GM21381 (cell line): ENCODE measurements at regions not wholly inside any gene's neighbourhood (a gene's known extent, or its start where the extent isn't known, plus 50 kb on each side); places are given as distances from the start of the nearest gene placed in this dataset.
"Not testable (repeated sequence)": the region's sequence is repeated elsewhere in the genome, so short reads cannot be mapped to it uniquely, and the experiment has no call there.

Source experiments
- ATAC-seq: cut with Tn5 transposase; IDR thresholded peaks from one replicate; pipeline ENCODE4 v1.9.1; 2021; ENCODE audit warnings: mild to moderate bottlenecking, moderate library complexity; ENCODE audit not compliant: unreplicated experiment

DNA sequence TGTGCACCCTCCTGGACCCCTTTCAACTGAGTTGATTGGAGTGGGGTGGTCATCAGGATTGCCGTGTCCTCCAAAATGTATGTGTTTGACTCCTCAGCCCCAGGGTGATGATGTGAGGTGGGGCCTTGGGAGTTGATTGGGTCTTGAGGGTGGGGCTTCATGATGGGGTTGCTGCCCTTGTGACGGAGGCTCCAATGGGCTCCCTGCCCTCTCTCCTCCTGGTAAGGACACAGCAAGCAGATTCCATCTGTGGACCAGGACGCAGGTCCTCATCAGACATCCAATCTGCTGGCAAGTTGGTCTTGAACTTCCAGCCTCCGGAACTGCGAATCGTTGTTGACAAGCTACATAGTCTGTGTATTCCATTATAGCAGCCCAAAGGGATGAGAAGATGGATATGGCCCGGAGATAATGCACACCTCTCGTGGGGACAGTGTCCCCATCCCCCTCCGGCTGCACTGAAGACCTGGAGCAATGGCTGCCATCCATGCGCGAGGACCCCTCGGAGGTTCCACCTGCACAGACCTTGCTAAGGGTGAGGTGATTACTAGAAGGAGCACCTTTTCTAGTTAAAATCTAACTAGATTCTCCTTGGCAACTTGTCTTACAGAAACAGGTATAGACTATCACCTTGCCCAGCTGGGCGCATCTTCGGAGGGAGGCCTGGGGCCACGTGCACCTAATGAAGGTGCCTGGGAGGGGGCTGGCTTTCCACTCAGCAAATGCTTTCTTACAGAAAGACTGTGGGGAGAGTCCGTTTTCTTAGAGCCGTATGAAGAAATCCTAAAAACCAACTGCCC lies 75.7 kb upstream of the IRX4 start:
- ATAC-seq: no peak

DNA sequence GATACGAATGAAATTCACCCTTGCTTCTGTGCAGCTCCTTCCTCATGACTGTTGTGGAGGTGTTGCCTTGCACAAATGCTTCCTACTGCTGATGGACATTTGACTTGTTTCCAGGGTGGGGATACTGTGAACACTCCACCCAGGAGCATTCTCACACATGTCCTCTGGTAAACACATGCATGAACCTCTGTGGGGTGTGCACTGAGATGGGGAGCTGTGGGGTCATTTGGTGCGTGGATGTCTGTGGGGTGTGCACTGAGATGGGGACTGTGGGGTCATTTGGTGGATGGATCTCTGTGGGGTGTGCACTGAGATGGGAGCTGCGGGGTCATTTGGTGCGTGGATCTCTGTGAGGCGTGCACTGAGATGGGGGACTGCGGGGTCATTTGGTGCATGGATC lies 72.9 kb upstream of the IRX4 start:
- ATAC-seq: no peak

DNA sequence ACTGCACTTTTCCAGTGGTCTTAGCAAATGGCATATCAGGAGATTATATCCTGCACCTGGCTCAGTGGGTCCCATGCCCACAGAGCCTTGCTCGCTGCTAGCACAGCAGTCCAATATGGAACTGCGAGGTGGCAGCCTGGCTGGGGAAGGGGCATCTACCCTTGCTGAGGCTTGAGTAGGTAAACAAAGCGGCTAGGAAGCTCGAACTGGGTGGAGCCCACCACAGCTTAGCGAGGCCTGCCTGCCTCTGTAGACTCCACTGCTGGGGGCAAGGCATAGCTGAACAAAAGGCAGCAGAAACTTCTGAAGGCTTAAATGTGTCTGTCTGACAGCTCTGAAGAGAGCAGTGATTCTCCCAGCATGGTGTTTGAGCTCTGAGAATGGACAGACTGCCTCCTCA lies 71.0 kb upstream of the IRX4 start:
- not testable (repeated sequence) for ATAC-seq

DNA sequence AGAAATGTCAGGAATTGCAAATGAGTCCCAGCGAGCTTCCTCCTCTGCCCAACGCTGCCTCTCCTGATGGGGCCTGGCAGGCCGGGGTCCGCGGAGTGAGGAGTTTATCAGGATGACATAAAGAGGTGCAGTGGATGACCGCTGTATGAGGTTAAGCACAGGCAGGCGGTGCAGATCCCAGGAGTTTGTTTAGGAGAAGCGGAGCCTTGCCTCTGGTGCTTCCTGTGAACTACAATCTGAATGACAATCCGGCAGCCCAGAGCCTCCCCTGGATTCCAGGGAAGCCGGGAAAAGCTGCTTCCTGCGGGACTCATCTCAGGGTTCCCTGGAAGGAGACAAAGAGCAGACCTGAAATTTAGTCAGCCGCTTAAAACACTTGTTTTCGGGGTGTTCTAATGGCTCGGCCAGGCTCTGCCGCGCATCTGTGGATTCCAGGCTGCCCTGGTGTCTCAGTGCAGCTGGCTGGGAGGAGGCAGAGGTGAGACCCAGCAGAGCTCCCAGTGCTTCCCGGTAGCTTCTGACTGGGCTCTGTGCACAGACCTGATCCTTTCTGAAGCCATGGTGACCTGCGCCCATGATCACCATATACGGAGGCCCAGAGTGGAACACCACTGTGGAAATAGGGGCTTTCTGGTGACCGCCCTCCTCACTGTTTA lies 69.8 kb upstream of the IRX4 start:
- ATAC-seq: no peak

DNA sequence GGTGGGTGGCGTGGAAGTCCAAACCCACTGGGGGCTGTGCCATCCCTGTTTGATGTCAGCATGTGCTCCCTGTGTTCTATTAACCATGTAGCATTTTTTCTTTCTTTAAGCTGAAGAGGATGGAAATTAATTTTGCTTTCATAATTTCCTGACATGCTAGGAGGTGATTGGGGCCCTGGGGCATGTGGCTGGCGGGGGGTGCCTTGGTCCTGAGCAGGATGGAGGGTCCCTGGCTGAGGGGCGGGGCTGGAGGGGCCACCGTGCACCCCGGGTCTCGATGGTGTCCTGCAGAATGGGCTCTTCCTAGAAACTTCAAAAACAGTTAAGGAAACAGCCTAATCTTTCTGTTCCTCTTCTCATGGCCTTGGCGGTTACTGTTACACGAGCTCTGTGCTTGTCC lies 69.3 kb upstream of the IRX4 start:
- ATAC-seq: no peak

DNA sequence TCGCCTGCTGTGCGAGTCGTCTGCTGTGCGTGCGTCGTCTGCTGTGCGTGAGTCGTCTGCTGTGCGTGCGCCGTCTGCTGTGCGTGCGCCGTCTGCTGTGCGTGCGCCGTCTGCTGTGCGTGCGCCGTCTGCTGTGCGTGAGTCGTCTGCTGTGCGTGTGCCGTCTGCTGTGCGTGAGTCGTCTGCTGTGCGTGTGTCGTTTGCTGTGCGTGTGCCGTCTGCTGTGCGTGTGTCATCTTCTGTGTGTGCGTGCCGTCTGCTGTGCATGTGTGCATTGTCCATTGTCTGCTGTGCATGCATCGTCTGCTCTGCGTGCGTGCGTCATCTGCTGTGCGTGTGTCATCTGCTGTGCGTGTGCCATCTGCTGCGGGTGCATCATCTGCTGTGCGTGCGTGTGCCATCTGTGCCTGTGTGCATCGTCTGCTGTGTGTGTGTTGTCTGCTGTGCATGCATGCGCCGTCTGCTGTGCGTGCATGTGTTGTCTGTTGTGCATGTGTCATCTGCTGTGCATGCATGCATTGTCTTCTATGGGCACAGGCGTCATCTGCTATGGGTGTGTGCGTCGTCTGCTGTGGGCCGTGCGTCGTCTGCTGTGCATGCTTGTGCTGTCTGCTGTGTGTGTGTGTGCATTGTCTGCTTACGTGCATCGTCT lies 68.6 kb upstream of the IRX4 start:
- no peak for ATAC-seq

DNA sequence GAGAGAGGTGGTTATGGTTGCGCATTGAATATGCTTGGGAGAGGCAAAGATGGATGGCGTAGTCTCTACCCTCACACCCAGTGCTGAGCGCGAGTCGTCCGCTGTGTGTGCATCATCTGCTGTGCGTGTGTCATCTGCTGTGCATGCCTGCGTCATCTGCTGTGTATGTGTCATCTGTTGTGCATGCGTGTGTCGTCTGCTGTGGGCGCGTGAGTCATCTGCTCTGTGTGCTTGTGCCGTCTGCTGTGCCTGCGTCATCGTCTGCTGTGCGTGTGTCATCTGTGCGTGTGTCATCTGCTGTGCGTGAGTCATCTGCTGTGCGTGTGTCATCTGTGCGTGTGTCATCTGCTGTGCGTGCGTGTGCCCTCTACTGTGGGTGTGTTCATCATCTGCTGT lies 68.0 kb upstream of the IRX4 start:
- no peak for ATAC-seq

DNA sequence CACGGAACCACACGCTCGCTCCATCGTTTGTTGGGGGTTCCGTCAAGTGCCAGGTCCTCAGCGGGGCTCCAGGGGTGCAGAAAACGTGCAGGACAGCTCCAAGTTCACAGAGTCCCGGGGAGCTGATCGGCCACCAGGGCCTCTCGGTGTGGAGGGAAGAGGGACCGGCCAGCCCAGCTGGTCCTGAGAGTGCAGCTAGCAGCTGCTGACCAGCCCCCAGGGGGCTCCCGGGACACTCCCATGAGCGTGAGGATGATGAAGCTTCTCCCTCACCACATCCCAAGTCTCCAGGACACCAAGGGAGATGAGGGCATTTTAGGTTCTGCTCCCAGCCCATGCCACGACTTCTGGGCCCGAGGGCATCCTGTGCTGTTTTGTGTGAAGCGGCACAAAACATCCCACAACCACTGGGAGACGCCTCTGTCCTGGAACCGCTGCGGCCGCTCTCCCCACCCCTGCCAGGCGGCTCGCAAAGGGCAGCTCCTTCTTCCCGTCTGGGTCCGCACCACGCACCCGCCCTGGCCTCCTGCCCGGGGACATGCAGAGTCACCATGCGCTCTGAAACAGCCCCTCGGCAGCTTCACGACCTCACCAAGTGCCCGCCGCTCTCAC lies 67.5 kb upstream of the IRX4 start:
- no peak for ATAC-seq

DNA sequence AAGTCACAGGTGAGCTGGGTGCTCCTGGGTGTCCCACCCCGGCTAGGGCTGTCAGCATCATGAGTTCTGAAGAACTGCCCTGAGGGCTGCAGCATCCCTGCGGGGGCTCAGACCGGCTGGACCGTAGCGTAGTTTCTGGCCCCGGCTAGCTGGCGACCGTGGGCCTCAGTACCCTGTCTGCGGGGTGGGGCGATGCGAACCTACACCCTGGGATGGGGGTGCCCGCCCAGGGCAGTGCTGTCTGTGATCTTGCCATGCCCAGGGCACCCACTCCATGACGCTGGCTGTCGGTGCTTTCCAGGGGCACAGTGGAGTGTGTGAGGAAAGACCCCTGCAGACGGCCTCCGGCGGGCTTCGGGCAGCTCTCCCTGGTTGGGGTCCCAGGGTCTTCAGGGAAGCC lies 66.5 kb upstream of the IRX4 start:
- no peak for ATAC-seq

DNA sequence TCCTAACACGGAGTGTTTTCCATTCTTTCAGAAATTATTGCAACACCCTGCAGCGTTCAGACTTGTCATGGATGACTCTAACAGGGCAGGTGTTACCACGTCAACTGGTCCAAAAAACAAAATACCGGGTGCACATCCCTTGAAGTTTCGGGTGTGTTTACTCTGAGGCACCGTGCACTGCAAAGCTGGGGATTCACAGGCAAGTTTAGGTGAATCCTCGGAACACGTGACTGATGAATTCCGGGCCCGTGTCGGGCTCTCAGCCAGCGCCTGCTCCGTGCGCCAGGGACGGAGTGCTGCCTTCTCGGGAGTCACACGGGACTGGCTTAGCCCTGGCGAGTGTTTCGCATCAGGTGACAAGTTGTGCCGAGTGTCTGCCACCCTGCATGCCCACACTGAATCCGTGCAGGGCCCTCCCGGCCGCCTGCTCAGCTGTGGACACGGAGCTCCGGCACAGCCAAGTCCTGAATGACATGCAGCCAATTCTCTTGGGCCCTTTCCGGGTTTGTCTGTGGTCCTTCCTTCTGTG lies 66.0 kb upstream of the IRX4 start:
- ATAC-seq: no peak

DNA sequence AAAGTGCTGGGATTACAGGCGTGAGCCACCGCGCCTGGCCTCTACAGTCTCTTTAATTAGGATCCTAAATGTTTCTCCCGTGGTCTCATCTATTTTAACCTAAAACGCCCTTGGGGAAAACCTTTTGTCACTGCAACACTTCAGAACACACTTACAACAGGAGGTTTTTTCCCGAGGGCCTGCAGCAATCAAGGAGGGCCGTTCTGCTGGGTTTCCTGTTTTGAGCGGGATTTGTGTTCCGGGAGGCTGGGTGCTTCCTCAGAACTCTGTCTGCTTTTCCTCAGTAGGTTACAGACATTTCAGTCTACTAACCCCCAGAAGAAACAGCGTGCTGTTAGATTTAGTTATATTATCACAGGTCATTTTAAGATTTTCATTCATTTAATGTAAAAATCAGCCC lies 65.4 kb upstream of the IRX4 start:
- ATAC-seq: no peak

DNA sequence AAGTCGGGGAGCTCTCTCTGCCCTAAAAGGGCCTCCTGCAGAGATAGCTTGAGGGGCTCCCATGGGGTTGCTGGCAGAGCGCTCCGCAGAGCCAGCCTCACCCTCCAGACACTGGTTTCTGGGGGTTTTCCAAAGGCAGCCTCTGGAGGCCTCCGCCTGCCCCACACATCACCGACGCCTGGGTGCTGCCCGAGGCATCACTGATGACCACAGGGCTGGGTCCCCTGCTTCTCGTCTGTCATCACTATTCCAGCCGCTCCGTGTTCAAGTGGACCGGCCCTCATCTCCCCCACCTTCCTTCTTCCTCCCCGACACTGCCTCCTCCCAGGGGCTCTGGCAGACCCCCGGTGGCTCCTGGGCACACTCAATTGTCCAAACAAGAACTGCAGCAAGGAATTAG lies 64.1 kb upstream of the IRX4 start:
- ATAC-seq: no peak

DNA sequence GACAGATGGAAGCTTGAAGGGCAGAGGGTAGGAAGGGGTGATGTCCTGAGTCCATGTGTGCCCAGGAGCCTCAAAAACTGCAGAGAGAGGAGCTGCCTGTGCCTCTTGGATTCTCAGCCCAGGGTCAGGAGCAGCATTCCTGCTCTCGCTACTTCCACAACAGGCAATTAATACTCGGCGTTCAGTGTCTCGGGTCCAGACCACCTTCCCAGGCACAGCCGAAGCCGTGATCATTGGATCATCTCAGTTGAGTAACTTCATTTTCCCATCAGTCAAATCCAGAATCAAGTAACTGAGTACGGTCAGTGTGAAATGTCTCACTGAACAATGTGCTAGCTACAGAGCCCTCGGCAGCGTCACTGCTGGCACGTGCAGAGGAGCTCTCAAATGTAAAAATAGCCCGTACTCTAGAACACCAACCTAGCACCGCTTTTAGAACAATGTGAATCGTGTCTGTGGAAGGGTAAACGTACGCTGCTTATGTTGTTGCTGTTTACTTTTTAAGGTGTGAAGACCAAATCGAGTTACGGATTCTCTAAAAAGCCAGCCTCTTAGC lies 63.5 kb upstream of the IRX4 start:
- no peak for ATAC-seq

DNA sequence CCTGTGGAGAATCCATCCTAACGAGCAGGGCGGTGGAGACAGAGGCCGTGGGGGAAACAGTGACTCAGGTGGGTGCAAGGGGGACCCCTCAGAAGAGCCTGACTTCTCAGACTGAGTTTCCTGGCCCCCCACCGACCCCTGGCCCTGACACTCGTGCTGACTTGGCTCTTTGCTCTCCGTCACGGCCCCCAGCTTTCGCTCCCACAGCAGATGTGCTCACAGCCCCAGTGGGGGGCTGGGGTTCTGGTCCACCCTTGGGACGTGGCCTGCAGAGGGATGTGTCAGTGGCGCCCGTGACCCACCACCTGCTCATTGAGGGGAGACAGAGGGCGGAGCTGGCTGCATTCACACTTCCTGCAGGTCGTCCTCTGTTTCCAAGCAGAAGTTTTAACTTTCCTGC lies 62.9 kb upstream of the IRX4 start:
- no peak for ATAC-seq

DNA sequence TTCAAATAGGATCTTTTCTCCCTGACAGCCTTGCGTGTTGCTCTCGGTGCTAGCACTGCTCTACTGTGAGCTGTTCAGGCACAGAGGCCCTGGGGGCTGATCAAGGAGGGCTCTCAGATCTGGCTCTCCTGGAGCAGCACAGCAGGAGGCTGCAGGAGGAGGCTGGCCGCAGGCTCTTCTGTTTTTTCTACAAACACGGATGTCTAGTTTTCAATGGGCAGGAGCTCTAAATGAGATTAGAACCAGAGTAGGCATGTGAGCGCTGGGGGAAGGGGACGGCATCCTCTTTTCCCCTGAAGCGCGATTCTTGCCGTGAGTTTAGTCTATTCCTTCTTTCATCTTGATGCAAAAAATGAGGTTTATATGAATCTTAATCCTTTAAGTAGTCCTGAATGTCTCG lies 61.7 kb upstream of the IRX4 start:
- ATAC-seq: no peak

DNA sequence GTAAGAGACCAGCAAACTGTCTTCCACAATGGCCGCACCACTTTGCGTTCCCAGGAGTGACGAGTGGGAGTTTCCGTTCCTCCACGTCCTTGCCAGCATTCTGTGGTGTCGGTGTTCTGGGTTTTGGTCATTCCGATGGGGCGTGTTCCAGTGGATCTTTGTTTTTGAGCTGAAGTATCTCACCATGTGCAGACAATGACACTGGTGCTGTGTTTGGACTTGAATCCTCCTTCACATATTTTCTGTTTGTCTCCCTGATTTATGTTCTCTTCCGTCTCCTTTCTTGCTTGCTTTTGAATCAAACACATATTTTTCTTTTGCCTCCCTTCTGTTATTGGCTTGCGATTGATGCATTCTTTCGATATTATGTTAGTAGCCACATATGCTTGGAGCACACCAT lies 60.8 kb upstream of the IRX4 start:
- no peak for ATAC-seq

DNA sequence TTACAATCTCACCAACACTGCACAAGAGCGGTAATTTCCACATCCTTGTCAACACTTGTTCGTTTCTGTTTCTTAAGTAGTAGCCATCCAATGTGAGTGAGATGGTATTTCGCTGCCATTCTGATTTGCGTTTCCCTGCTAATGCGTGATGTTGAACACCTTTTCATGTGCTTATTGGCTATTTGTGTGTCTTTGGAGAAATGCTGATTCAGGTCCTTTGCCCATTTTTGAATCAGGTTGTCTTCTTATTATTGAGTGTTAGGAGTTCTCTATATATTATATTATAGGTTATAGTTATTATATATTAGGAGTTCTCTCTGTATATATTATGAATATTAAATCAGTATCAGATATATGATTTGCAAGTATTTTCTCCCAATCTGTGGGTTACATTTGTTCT lies 59.9 kb upstream of the IRX4 start:
- no peak for ATAC-seq

DNA sequence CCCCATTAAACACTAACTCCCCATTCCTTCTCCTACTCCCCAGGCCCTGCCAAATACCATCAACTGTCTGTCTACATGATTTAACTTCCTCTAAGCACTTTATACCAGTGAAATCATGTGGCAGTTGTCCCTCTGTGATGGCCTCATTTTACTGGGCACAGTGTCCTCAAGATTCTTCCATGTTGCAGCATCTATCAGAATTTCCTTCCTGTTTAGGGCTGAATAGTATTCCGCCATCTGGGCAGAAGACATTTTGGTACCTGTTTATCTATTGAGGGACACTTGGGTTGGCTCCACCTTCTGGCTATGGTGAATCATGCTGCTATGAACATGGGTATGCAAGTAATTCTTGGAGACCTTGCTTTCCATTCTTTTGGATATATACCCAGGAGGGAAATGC lies 59.4 kb upstream of the IRX4 start:
- ATAC-seq: no peak

DNA sequence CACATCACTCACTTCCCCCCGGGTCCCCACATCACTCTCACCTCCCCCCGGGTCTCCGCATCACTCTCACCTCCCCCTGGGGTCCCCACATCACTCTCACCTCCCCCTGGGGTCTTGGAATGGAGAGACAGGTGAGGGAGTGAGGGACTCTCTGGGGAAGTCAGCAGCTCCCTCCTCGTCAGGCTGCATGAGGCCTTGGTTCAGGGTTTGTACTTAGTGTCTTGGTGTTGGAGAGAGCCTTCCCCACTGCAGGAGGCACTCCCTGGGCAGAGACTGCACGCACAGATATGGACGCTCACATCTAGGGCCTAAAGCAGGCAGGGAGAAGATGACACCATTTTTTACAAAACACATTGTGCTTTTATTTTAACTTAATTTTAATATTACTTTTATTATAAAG lies 56.5 kb upstream of the IRX4 start:
- no peak for ATAC-seq

DNA sequence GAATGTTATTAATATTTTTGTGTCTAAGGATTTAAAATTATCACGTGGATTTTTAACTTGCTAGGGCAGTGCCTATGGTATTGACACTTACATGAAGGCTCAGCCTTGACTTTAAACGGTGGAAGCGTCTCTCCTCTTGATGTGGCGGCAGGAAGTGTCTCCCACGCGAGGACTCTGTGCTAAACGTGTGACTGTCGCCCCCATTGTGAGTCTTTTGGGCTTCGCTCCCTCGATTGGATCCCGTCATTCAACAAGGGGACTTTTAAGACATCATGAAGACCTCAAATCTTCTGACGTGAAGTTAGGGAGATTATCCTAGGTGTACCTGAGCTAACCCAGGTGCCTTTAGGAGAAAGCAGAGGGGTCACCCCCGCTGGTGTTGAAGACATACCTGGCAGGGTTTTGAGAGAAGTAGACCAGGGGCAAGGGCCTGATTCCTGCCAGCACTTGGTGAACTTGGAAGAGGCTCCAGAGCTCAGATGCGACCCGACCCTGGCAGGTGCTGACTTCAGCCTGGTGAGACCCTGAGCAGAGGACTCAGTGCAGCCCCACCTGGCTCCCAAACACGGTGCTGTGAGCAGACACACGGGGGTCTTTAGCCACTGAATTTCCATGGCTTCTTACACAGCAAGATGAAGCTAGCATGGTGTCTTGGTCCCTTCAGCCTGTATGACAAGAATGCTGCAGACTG lies 55.7 kb upstream of the IRX4 start:
- no peak for ATAC-seq

DNA sequence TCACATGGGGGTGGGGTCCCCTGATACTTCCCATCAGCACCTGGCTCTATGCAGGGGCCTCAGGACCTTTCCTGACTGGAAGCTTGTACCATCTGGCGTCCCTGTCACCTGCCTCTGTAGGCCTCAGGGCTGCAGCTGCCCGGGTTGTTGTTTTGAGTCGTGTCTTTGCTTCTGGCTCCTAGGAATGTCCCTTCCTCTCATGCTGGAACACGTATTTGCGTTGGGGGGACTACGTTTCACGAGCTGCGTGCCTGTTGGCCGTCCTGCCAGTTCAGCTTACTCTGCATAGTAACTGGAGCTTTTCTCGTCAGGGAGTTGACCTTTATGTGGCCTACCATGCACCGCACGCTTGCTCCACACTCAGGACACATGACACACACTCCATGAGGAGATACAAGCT lies 54.9 kb upstream of the IRX4 start:
- ATAC-seq: no peak
